ENCODE measurements at regions not wholly inside any gene's neighbourhood (a gene's known extent, or its start where the extent isn't known, plus 50 kb on each side); places are given as distances from the start of the nearest gene placed in this dataset.

GRCh38 chr14:56524971-56525677, 54.5 kb upstream of the TMEM260 start:
- Mint-ChIP-seq H3K27ac (no peak overlapping the region), H3K36me3 (no peaks in the 10 kb centered on the region), H3K9me3 (no peaks in the 10 kb centered on the region)
- ATAC-seq (no peak), DNase-seq (ENCODE audit: low spot score in 2 of 2) (no peak)

GRCh38 chr14:56528927-56529326, 50.7 kb upstream of the TMEM260 start:
- H3K27ac Mint-ChIP-seq: no peak overlapping the region
- ATAC-seq: no peak
- no peaks in the 10 kb centered on the region for H3K9me3 Mint-ChIP-seq
- H3K36me3 Mint-ChIP-seq: no peaks in the 10 kb centered on the region
- no peak for DNase-seq (ENCODE audit: low spot score in 2 of 2)

Measured in activated naive CD4-positive, alpha-beta T cell treated with anti-CD3 and anti-CD28 coated beads, Interleukin-2, amount 50 U/mL, for 72 hours (primary cell).